ENCODE measurements at regions not wholly inside any gene's neighbourhood (a gene's known extent, or its start where the extent isn't known, plus 50 kb on each side); places are given as distances from the start of the nearest gene placed in this dataset.

DNA sequence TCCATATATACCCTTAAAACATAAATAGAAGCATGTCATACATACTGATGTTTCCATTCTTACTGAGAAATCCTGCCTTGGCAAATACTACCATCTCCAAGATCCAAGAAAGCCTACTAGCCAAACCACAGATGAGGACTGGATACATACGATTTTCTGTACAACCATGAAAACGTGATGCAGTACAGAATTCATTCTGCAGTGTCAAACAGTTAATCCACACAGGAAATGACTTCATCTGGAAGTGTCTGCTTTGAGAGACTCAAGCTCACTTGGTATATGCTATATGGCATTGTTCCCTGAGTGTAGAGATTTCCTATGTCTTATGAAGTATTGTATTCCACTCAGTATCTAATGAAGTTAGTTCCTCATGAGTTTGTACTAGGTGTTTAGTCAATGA lies 94.3 kb downstream of the CT47B1 start:
- Histone ChIP-seq H3K4me3 (no peak overlapping the region), H3K4me1 (ENCODE audit: insufficient read depth) (no peaks in the 10 kb centered on the region), H3K9me2 (replicated peaks; ENCODE audit: insufficient read depth) (no peaks in the 10 kb centered on the region), H3K9me3 (ENCODE audit: low read depth) (no peaks in the 10 kb centered on the region), H3K4me2 (no peak overlapping the region), H3K36me3 (replicated peaks; ENCODE audit: insufficient read depth, low read depth) (no peaks in the 10 kb centered on the region), H3K79me2 (no peaks in the 10 kb centered on the region), H3K27me3 (no peaks in the 10 kb centered on the region), H3K27ac (no peak overlapping the region), H2AFZ (no peak overlapping the region), H4K20me1 (ENCODE audit: insufficient read depth, poor library complexity, severe bottlenecking) (no peaks in the 10 kb centered on the region)
- WGBS (ENCODE audit: low lambda C conversion rate, missing lambda C conversion rate), result 40% methylated on average over 2 of the region's 2 CpGs
- TF ChIP-seq EZH2 (IDR thresholded peaks at IDR 0.05; ENCODE audit: borderline replicate concordance) (no peak), EZH2phosphoT487 (IDR thresholded peaks at IDR 0.05; ENCODE audit: low read depth, severe bottlenecking, unreplicated experiment) (no peak), CTCF (IDR thresholded peaks at IDR 0.05; ENCODE audit: poor library complexity) (no peak)
- no peak for DNase-seq (ENCODE audit: low spot score)

DNA sequence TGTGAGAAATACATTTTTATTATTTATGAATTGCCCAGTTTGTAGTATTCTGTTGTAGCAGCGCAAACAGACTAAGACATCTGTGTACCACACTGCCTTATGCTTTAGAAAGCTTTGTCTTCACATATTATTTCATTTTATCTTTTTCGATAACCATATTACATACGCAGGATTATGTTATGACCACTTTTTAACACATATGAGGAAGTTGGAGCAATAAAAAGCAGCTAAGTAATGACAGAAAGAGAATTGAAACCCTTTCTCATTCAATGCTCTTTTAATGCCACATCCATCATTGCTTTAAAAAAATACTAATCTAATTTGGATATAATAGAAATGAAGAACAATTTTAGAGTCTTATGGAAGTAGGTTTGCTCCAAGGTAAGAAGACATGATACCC lies 99.7 kb downstream of the CT47B1 start:
- no peak overlapping the region for H3K4me2 ChIP-seq
- WGBS (ENCODE audit: low lambda C conversion rate, missing lambda C conversion rate), result 82% methylated on average over 3 of the region's 3 CpGs
- no peaks in the 10 kb centered on the region for H3K79me2 ChIP-seq
- no peak overlapping the region for H3K4me3 ChIP-seq
- H2AFZ ChIP-seq, result no peak overlapping the region
- no peaks in the 10 kb centered on the region for H3K36me3 ChIP-seq (replicated peaks; ENCODE audit: insufficient read depth, low read depth)
- no peaks in the 10 kb centered on the region for H3K27me3 ChIP-seq
- no peaks in the 10 kb centered on the region for H3K9me2 ChIP-seq (replicated peaks; ENCODE audit: insufficient read depth)
- H4K20me1 ChIP-seq (ENCODE audit: insufficient read depth, poor library complexity, severe bottlenecking), result no peaks in the 10 kb centered on the region
- no peaks in the 10 kb centered on the region for H3K9me3 ChIP-seq (ENCODE audit: low read depth)
- TF ChIP-seq EZH2 (IDR thresholded peaks at IDR 0.05; ENCODE audit: borderline replicate concordance), result no peak
- no peak for TF ChIP-seq CTCF (IDR thresholded peaks at IDR 0.05; ENCODE audit: poor library complexity)
- no peak for TF ChIP-seq EZH2phosphoT487 (IDR thresholded peaks at IDR 0.05; ENCODE audit: low read depth, severe bottlenecking, unreplicated experiment)
- DNase-seq (ENCODE audit: low spot score), result no peak
- no peak overlapping the region for H3K27ac ChIP-seq
- no peaks in the 10 kb centered on the region for H3K4me1 ChIP-seq (ENCODE audit: insufficient read depth)

GRCh38 chrX:120774606-120775005 lies 101.1 kb downstream of the CT47B1 start:
- H3K9me2 ChIP-seq (replicated peaks; ENCODE audit: insufficient read depth), result no peaks in the 10 kb centered on the region
- H2AFZ ChIP-seq, result no peak overlapping the region
- no peak overlapping the region for H3K4me2 ChIP-seq
- TF ChIP-seq CTCF (IDR thresholded peaks at IDR 0.05; ENCODE audit: poor library complexity) (no peak), EZH2 (IDR thresholded peaks at IDR 0.05; ENCODE audit: borderline replicate concordance) (no peak), EZH2phosphoT487 (IDR thresholded peaks at IDR 0.05; ENCODE audit: low read depth, severe bottlenecking, unreplicated experiment) (no peak)
- no peaks in the 10 kb centered on the region for H3K79me2 ChIP-seq
- no peak overlapping the region for H3K27ac ChIP-seq
- no peaks in the 10 kb centered on the region for H4K20me1 ChIP-seq (ENCODE audit: insufficient read depth, poor library complexity, severe bottlenecking)
- H3K27me3 ChIP-seq, result no peaks in the 10 kb centered on the region
- no peaks in the 10 kb centered on the region for H3K4me1 ChIP-seq (ENCODE audit: insufficient read depth)
- H3K4me3 ChIP-seq, result no peak overlapping the region
- H3K36me3 ChIP-seq (replicated peaks; ENCODE audit: insufficient read depth, low read depth), result no peaks in the 10 kb centered on the region
- no peak for DNase-seq (ENCODE audit: low spot score)
- H3K9me3 ChIP-seq (ENCODE audit: low read depth), result no peaks in the 10 kb centered on the region

DNA sequence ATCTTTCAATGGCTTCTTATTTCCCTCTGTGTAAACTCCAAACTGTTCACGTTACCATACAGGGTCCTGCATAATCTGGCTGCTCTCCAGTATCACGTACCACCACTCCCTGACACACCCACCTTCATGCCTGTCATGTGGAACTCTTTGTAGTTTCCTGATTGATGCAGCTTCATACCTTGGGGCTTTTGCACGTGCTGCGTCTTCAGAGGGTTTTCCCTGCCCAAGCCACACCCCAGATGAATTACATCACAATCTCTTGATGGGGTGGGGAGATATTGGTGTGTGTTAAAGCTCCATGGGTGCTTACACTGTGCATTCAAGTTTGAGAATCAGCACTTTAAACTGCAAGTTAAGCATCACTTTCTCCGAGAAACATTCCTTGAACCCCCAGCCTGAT lies 101.9 kb downstream of the CT47B1 start:
- no peak for DNase-seq (ENCODE audit: low spot score)
- no peaks in the 10 kb centered on the region for H3K27me3 ChIP-seq
- no peaks in the 10 kb centered on the region for H3K9me2 ChIP-seq (replicated peaks; ENCODE audit: insufficient read depth)
- TF ChIP-seq EZH2phosphoT487 (IDR thresholded peaks at IDR 0.05; ENCODE audit: low read depth, severe bottlenecking, unreplicated experiment) (no peak), EZH2 (IDR thresholded peaks at IDR 0.05; ENCODE audit: borderline replicate concordance) (no peak), CTCF (IDR thresholded peaks at IDR 0.05; ENCODE audit: poor library complexity) (no peak)
- H3K4me1 ChIP-seq (ENCODE audit: insufficient read depth), result no peaks in the 10 kb centered on the region
- no peaks in the 10 kb centered on the region for H4K20me1 ChIP-seq (ENCODE audit: insufficient read depth, poor library complexity, severe bottlenecking)
- H3K4me3 ChIP-seq, result no peak overlapping the region
- no peak overlapping the region for H2AFZ ChIP-seq
- H3K36me3 ChIP-seq (replicated peaks; ENCODE audit: insufficient read depth, low read depth), result no peaks in the 10 kb centered on the region
- H3K79me2 ChIP-seq, result no peaks in the 10 kb centered on the region
- no peaks in the 10 kb centered on the region for H3K9me3 ChIP-seq (ENCODE audit: low read depth)
- no peak overlapping the region for H3K4me2 ChIP-seq
- WGBS (ENCODE audit: low lambda C conversion rate, missing lambda C conversion rate), result 48% methylated on average over 5 of the region's 5 CpGs
- no peak overlapping the region for H3K27ac ChIP-seq
